H9 (cell line): ENCODE measurements at regions not wholly inside any gene's neighbourhood (a gene's known extent, or its start where the extent isn't known, plus 50 kb on each side); places are given as distances from the start of the nearest gene placed in this dataset.

ENCODE experiments used
- DNase-seq: peaks from one replicate; pipeline ENCODE4 v3.0.0-alpha.2; 2017
- H2AFZ ChIP-seq: one replicate; pipeline ENCODE4 v1.6.1; 2013; ENCODE audit warnings: mild to moderate bottlenecking, low read length, control low read depth, moderate library complexity
- H2AK5ac ChIP-seq: 2 replicates; pipeline ENCODE4 v1.6.1; 2013; ENCODE audit warnings: low read length, control low read depth, mixed read lengths; ENCODE audit not compliant: insufficient read length
- H2BK120ac ChIP-seq: one replicate; pipeline ENCODE4 v1.6.1; 2013; ENCODE audit warnings: low read depth, mild to moderate bottlenecking, low read length, control low read depth, inconsistent platforms; ENCODE audit not compliant: poor library complexity, severe bottlenecking
- H2BK12ac ChIP-seq: 2 replicates; pipeline ENCODE4 v1.6.1; 2013; ENCODE audit warnings: low read length, control low read depth, mixed read lengths, low read depth; ENCODE audit not compliant: insufficient read length
- H2BK15ac ChIP-seq: 2 replicates; pipeline ENCODE4 v1.6.1; 2013; ENCODE audit warnings: low read depth, low read length, control low read depth
- H2BK20ac ChIP-seq: one replicate; pipeline ENCODE4 v1.6.1; 2013; ENCODE audit warnings: low read depth, mild to moderate bottlenecking, low read length, control low read depth, inconsistent platforms; ENCODE audit not compliant: poor library complexity, severe bottlenecking
- H2BK5ac ChIP-seq: 2 replicates; pipeline ENCODE4 v1.6.1; 2013; ENCODE audit warnings: low read length, control low read depth, mixed read lengths; ENCODE audit not compliant: insufficient read length
- H3K14ac ChIP-seq: 2 replicates; pipeline ENCODE4 v1.6.1; 2013; ENCODE audit warnings: low read length, control low read depth; ENCODE audit not compliant: insufficient read depth
- H3K18ac ChIP-seq: 2 replicates; pipeline ENCODE4 v1.6.1; 2013; ENCODE audit warnings: low read depth, mild to moderate bottlenecking, mixed read lengths, low read length, control low read depth; ENCODE audit not compliant: insufficient read length
- H3K23ac ChIP-seq: 2 replicates; pipeline ENCODE4 v1.6.1; 2013; ENCODE audit warnings: low read length, control low read depth, mixed read lengths, low read depth; ENCODE audit not compliant: insufficient read length
- H3K23me2 ChIP-seq: 2 replicates; pipeline ENCODE4 v1.6.1; 2013; ENCODE audit warnings: low read depth, mild to moderate bottlenecking, mixed read lengths, low read length, control low read depth; ENCODE audit not compliant: insufficient read length, poor library complexity, severe bottlenecking
- H3K27ac ChIP-seq: 2 replicates; pipeline ENCODE4 v1.5.1; 2013; ENCODE audit warnings: low read length, control low read depth, mixed read lengths, low read depth; ENCODE audit not compliant: insufficient read length
- H3K27me3 ChIP-seq: 2 replicates; pipeline ENCODE4 v1.6.1; 2013; ENCODE audit warnings: low read length, control low read depth, inconsistent platforms; ENCODE audit not compliant: insufficient read depth
- H3K4ac ChIP-seq: 2 replicates; pipeline ENCODE4 v1.6.1; 2013; ENCODE audit warnings: low read depth, mild to moderate bottlenecking, control low read depth, inconsistent platforms, low read length, moderate library complexity
- H3K4me1 ChIP-seq: 2 replicates; pipeline ENCODE4 v1.6.1; 2013; ENCODE audit warnings: low read length, control low read depth, inconsistent platforms; ENCODE audit not compliant: insufficient read depth
- H3K4me2 ChIP-seq: 2 replicates; pipeline ENCODE4 v1.6.1; 2013; ENCODE audit warnings: low read length, control low read depth, mixed read lengths; ENCODE audit not compliant: insufficient read length, insufficient read depth
- H3K56ac ChIP-seq: 2 replicates; pipeline ENCODE4 v1.6.1; 2013; ENCODE audit warnings: low read depth, mild to moderate bottlenecking, mixed read lengths, low read length, control low read depth; ENCODE audit not compliant: insufficient read length
- H3K79me1 ChIP-seq: 2 replicates; pipeline ENCODE4 v1.6.1; 2013; ENCODE audit warnings: low read depth, mild to moderate bottlenecking, moderate library complexity, low read length, control low read depth, inconsistent platforms; ENCODE audit not compliant: insufficient read depth, poor library complexity, severe bottlenecking
- H3K79me2 ChIP-seq: 2 replicates; pipeline ENCODE4 v1.6.1; 2013; ENCODE audit warnings: low read length, control low read depth, inconsistent platforms; ENCODE audit not compliant: insufficient read depth
- H3K9ac ChIP-seq: 2 replicates; pipeline ENCODE4 v1.6.1; 2013; ENCODE audit warnings: low read length, control low read depth, mixed read lengths; ENCODE audit not compliant: insufficient read length; ENCODE audit errors: extremely low read depth
- H3K9me3 ChIP-seq: one replicate; pipeline ENCODE4 v1.6.1; 2013; ENCODE audit warnings: low read depth, low read length, inconsistent platforms; ENCODE audit not compliant: control insufficient read depth
- H3T11ph ChIP-seq: one replicate; pipeline ENCODE4 v1.6.1; 2013; ENCODE audit warnings: mild to moderate bottlenecking, low read length, control low read depth, inconsistent platforms
- H4K20me1 ChIP-seq: one replicate; pipeline ENCODE4 v1.6.1; 2013; ENCODE audit not compliant: control insufficient read depth, insufficient read length, insufficient read depth
- H4K5ac ChIP-seq: 2 replicates; pipeline ENCODE4 v1.6.1; 2013; ENCODE audit warnings: low read depth, mild to moderate bottlenecking, mixed read lengths, low read length, control low read depth; ENCODE audit not compliant: insufficient read length
- H4K8ac ChIP-seq: replicated peaks from 2 replicates; pipeline ENCODE4 v1.6.1; 2013; ENCODE audit warnings: low read length, control low read depth, mixed read lengths, low read depth; ENCODE audit not compliant: insufficient read length
- H4K91ac ChIP-seq: 2 replicates; pipeline ENCODE4 v1.6.1; 2013; ENCODE audit warnings: low read depth, mild to moderate bottlenecking, moderate library complexity, mixed read lengths, low read length, control low read depth; ENCODE audit not compliant: insufficient read length
- H3K27ac Mint-ChIP-seq, 3 experiments: 2 replicates in 2 of 3; 3 replicates in 1 of 3; pipeline ENCODE4 v1.8.0; 2020 to 2021; ENCODE audit warnings: mixed read lengths in 3 of 3, mild to moderate bottlenecking in 1 of 3, moderate library complexity in 1 of 3
- H3K27me3 Mint-ChIP-seq: 2 replicates; pipeline ENCODE4 v1.8.0; 2021; ENCODE audit warnings: low read depth, mild to moderate bottlenecking, moderate library complexity, mixed read lengths
- H3K36me3 Mint-ChIP-seq, 3 experiments: 2 replicates in 2 of 3; 3 replicates in 1 of 3; pipeline ENCODE4 v1.8.0; 2020 to 2021; ENCODE audit warnings: low read depth in 3 of 3, mixed read lengths in 3 of 3; ENCODE audit not compliant: insufficient read depth in 1 of 3
- H3K4me1 Mint-ChIP-seq, 2 experiments: 2 replicates each; pipeline ENCODE4 v1.8.0; 2020; ENCODE audit warnings: mixed read lengths in 2 of 2
- H3K4me3 Mint-ChIP-seq, 2 experiments: 2 replicates in 1 of 2; 3 replicates in 1 of 2; pipeline ENCODE4 v1.8.0; 2020 to 2021; ENCODE audit warnings: mild to moderate bottlenecking in 2 of 2, mixed read lengths in 2 of 2, moderate library complexity in 1 of 2
- H3K9me3 Mint-ChIP-seq, 2 experiments: 2 replicates in 1 of 2; 3 replicates in 1 of 2; pipeline ENCODE4 v1.8.0; 2020; ENCODE audit warnings: mild to moderate bottlenecking in 2 of 2, mixed read lengths in 2 of 2, moderate library complexity in 1 of 2
- CTCF ChIP-seq: fragments of 200-600 bp; sonication (generic); conservative IDR thresholded peaks from 3 replicates; pipeline ENCODE4 v1.8.0; 2021; ENCODE audit warnings: antibody characterized with exemption, mild to moderate bottlenecking
- WGBS: extraction: QIAGEN DNeasy Blood & Tissue Kit; methylation state at CpG from one replicate; pipeline ENCODE4 v1.1.7; 2013; ENCODE audit warnings: missing lambda C conversion rate, low lambda C conversion rate, mixed read lengths; ENCODE audit not compliant: insufficient read length; ENCODE audit errors: extremely low coverage; 5-methylcytosine and 5-hydroxymethylcytosine counted together

GRCh38 chr16:17965133-17965900, 371.2 kb downstream of the NPIPA8 start:
- Histone ChIP-seq H3K23ac (no peak overlapping the region), H3K18ac (no peak overlapping the region), H4K8ac (no peak overlapping the region), H3K4me1 (no peaks in the 10 kb centered on the region; the same call in 1 of the 2 replicates), H3K79me2 (no peaks in the 10 kb centered on the region), H2BK5ac (no peak overlapping the region), H2BK15ac (no peak overlapping the region), H3K56ac (no peak overlapping the region), H4K5ac (no peak overlapping the region), H3K4me2 (no peak overlapping the region), H3K9ac (no peak overlapping the region), H2BK20ac (no peak overlapping the region), H3K27me3 (no peaks in the 10 kb centered on the region), H3K14ac (no peak overlapping the region), H3K9me3 (no peaks in the 10 kb centered on the region), H2AFZ (no peak overlapping the region), H4K91ac (no peak overlapping the region), H3K23me2 (no peaks in the 10 kb centered on the region), H2BK120ac (no peak overlapping the region), H2BK12ac (no peak overlapping the region), H3K79me1 (no peaks in the 10 kb centered on the region), H3K27ac (no peak overlapping the region), H3K4ac (no peak overlapping the region), H4K20me1 (no peaks in the 10 kb centered on the region), H3T11ph (no peak overlapping the region), H2AK5ac (no peak overlapping the region)
- Mint-ChIP-seq H3K36me3 (peaks cover 1 to 12% (median 7%) of the 10 kb centered on the region in 3 experiments; a peak in 6 of 7 replicates), H3K27me3 (no peaks in the 10 kb centered on the region; the same call in none of the 2 replicates), H3K4me3 (no peak overlapping the region), H3K27ac (no peak overlapping the region), H3K9me3 (peaks cover 9 to 13% of the 10 kb centered on the region in 2 experiments; a peak in 4 of 5 replicates), H3K4me1 (peaks cover 25 to 27% of the 10 kb centered on the region in 2 experiments)
- TF ChIP-seq CTCF: no peak
- WGBS: no CpG with 5 or more reads among the region's 10 CpGs
- no peak for DNase-seq
